ENCODE measurements at regions not wholly inside any gene's neighbourhood (a gene's known extent, or its start where the extent isn't known, plus 50 kb on each side); places are given as distances from the start of the nearest gene placed in this dataset.

GRCh38 chr1:4602462-4603294, 51.7 kb upstream of the AJAP1 start:
- Histone ChIP-seq H2AFZ (ENCODE audit: low read depth, low read length) (no peak overlapping the region), H4K20me1 (ENCODE audit: insufficient read depth, low read length) (no peaks in the 10 kb centered on the region), H3K9me3 (ENCODE audit: insufficient read depth, low read length) (no peaks in the 10 kb centered on the region), H3K4me3 (ENCODE audit: low read length) (no peak overlapping the region), H3K27me3 (ENCODE audit: low read depth, low read length) (peaks cover 39% of the 10 kb centered on the region), H3K36me3 (replicated peaks; ENCODE audit: low read depth, low read length) (no peaks in the 10 kb centered on the region), H3K4me1 (ENCODE audit: low read length) (no peaks in the 10 kb centered on the region), H3K4me2 (ENCODE audit: low read length) (no peak overlapping the region), H3K79me2 (ENCODE audit: low read length) (no peaks in the 10 kb centered on the region), H3K9ac (ENCODE audit: low read length) (no peak overlapping the region), H3K27ac (ENCODE audit: low read length) (no peak overlapping the region)
- TF ChIP-seq EZH2phosphoT487 (IDR thresholded peaks at IDR 0.05; ENCODE audit: low read depth) = no peak
- TF ChIP-seq, protein P1, sequence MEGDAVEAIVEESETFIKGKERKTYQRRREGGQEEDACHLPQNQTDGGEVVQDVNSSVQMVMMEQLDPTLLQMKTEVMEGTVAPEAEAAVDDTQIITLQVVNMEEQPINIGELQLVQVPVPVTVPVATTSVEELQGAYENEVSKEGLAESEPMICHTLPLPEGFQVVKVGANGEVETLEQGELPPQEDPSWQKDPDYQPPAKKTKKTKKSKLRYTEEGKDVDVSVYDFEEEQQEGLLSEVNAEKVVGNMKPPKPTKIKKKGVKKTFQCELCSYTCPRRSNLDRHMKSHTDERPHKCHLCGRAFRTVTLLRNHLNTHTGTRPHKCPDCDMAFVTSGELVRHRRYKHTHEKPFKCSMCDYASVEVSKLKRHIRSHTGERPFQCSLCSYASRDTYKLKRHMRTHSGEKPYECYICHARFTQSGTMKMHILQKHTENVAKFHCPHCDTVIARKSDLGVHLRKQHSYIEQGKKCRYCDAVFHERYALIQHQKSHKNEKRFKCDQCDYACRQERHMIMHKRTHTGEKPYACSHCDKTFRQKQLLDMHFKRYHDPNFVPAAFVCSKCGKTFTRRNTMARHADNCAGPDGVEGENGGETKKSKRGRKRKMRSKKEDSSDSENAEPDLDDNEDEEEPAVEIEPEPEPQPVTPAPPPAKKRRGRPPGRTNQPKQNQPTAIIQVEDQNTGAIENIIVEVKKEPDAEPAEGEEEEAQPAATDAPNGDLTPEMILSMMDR (IDR thresholded peaks at IDR 0.05; ENCODE audit: low read depth, low read length) = no peak

GRCh38 chr1:4603295-4604110, 50.9 kb upstream of the AJAP1 start:
- no peak overlapping the region for H3K27ac ChIP-seq (ENCODE audit: low read length)
- peaks cover 43% of the 10 kb centered on the region for H3K27me3 ChIP-seq (ENCODE audit: low read depth, low read length)
- H4K20me1 ChIP-seq (ENCODE audit: insufficient read depth, low read length) = no peaks in the 10 kb centered on the region
- no peak overlapping the region for H3K4me3 ChIP-seq (ENCODE audit: low read length)
- H3K36me3 ChIP-seq (replicated peaks; ENCODE audit: low read depth, low read length) = no peaks in the 10 kb centered on the region
- no peaks in the 10 kb centered on the region for H3K79me2 ChIP-seq (ENCODE audit: low read length)
- TF ChIP-seq, protein P1 (IDR thresholded peaks at IDR 0.05; ENCODE audit: low read depth, low read length) = no peak
- no peak for TF ChIP-seq EZH2phosphoT487 (IDR thresholded peaks at IDR 0.05; ENCODE audit: low read depth)
- no peak overlapping the region for H2AFZ ChIP-seq (ENCODE audit: low read depth, low read length)
- H3K9me3 ChIP-seq (ENCODE audit: insufficient read depth, low read length) = no peaks in the 10 kb centered on the region
- H3K9ac ChIP-seq (ENCODE audit: low read length) = no peak overlapping the region
- no peaks in the 10 kb centered on the region for H3K4me1 ChIP-seq (ENCODE audit: low read length)
- H3K4me2 ChIP-seq (ENCODE audit: low read length) = no peak overlapping the region
